GM13977 (cell line): ENCODE measurements at regions not wholly inside any gene's neighbourhood (a gene's known extent, or its start where the extent isn't known, plus 50 kb on each side); places are given as distances from the start of the nearest gene placed in this dataset.

Experiments used
- DNase-seq: peaks from one replicate; pipeline ENCODE4 v3.0.0; 2012; ENCODE audit warnings: low spot score
- CTCF ChIP-seq: IDR thresholded peaks from 2 replicates; pipeline ENCODE4 v1.5.1; 2012; ENCODE audit warnings: mild to moderate bottlenecking, control low read depth; ENCODE audit not compliant: insufficient read depth; ENCODE audit errors: extremely low read depth, missing control alignments
- in situ Hi-C: fragments of 300-500 bp; cut with MboI; formaldehyde crosslinking; loops from one replicate; pipeline ENCODE4 v1.12.0; 2022; ENCODE audit warnings: low sequenced_read_pairs, low pct_unique_long_range_greater_than_20kb, mixed read lengths, inconsistent platforms; ENCODE audit not compliant: unreplicated experiment

GRCh38 chr6:44701038-44701636 lies 313.6 kb downstream of the CDC5L start:
- no peak for DNase-seq
- no peak for TF ChIP-seq CTCF
- in situ Hi-C loops: no loop called here

GRCh38 chr6:44701637-44702101 lies 314.2 kb downstream of the CDC5L start:
- TF ChIP-seq CTCF: no peak
- DNase-seq: no peak
- in situ Hi-C loops: no loop called here

DNA sequence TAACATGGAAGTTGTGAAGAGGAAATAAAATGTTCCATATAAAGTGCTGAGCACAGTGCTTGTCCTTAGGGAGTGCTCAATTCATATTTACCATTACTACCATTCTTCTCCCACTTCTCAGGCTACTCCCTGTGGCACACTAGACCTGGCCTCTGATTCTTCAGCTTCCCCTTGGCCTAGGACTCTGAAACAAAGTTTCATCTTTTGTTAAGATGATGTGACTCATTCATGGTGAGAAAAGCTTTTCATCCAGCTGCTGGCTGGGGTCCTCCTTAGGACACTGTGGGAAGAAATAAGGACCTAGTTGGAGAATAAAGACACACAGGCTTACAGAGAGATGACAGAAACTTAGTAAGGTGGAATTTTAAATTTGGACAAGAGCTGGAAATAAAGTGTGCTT lies 314.8 kb downstream of the CDC5L start:
- TF ChIP-seq CTCF: no peak
- in situ Hi-C loops: no loop called here
- no peak for DNase-seq

GRCh38 chr6:44704240-44705150 lies 317.0 kb downstream of the CDC5L start:
- in situ Hi-C loops: no loop called here

DNA sequence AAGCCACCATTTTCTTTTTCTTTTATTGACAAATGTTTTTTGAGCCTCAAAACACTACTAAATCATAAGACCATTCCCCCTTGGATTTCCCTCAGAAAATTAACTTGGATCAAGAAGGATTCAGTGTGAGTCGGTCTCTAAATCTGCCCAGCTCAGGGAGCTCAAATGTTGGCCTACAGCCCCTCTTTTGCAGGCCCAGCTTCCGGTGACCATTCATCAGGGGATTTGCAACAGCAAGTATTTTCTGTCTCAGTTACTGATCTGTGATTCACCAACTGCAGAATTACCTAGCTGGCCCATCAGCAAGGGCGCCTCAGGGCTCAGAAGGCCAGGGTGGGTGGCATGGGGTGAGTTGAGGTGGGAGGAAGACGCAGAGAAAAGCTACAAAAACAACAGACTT lies 318.1 kb downstream of the CDC5L start:
- no peak for TF ChIP-seq CTCF
- in situ Hi-C loops: no loop called here
- DNase-seq: no peak

More at GRCh38 chr6:44704240-44705150, 317.0 kb downstream of the CDC5L start:
- TF ChIP-seq CTCF: no peak
- no peak for DNase-seq

GRCh38 chr6:44706011-44706410 lies 318.5 kb downstream of the CDC5L start:
- in situ Hi-C loops: no loop called here
- DNase-seq: no peak
- no peak for TF ChIP-seq CTCF
